ENCODE measurements at regions not wholly inside any gene's neighbourhood (a gene's known extent, or its start where the extent isn't known, plus 50 kb on each side); places are given as distances from the start of the nearest gene placed in this dataset.
A peak's percentile ranks its signal among the peaks of the same experiment; 100 is the strongest.

- peak; percentile 42 for TF ChIP-seq SAP130 (CRISPR knock-in tag; IDR thresholded peaks at IDR 0.05; ENCODE audit: low read depth)
- no peak for TF ChIP-seq KAT2B (IDR thresholded peaks at IDR 0.05; ENCODE audit: borderline replicate concordance, low read depth, low read length)
- peak; percentile 96; the same call in 1 of the 2 replicates for TF ChIP-seq SOX5 (CRISPR knock-in tag; IDR thresholded peaks at IDR 0.05; ENCODE audit: borderline replicate concordance)
- TF ChIP-seq ZNF18 (CRISPR knock-in tag; IDR thresholded peaks at IDR 0.05; ENCODE audit: insufficient replicate concordance), result no peak
- TF ChIP-seq GATAD1 (CRISPR knock-in tag; IDR thresholded peaks at IDR 0.05), result no peak
- TF ChIP-seq AGO1 (IDR thresholded peaks at IDR 0.05; ENCODE audit: low read depth, low read length, poor library complexity, severe bottlenecking), result no peak
- peak; percentile 65; the same call in 1 of the 2 replicates for TF ChIP-seq ARID3A (IDR thresholded peaks at IDR 0.05; ENCODE audit: low read depth, low read length)
- no peak for TF ChIP-seq ZNF232 (CRISPR knock-in tag; IDR thresholded peaks at IDR 0.05; ENCODE audit: borderline replicate concordance)
- TF ChIP-seq NPAS2 (CRISPR knock-in tag; IDR thresholded peaks at IDR 0.05; ENCODE audit: borderline replicate concordance), result no peak
- TF ChIP-seq RARA (CRISPR knock-in tag; IDR thresholded peaks at IDR 0.05), result no peak; the same call in 1 of the 2 replicates
- peak; percentile 31; the same call in 1 of the 2 replicates for TF ChIP-seq SALL1 (CRISPR knock-in tag; IDR thresholded peaks at IDR 0.05)
- TF ChIP-seq, protein P1, sequence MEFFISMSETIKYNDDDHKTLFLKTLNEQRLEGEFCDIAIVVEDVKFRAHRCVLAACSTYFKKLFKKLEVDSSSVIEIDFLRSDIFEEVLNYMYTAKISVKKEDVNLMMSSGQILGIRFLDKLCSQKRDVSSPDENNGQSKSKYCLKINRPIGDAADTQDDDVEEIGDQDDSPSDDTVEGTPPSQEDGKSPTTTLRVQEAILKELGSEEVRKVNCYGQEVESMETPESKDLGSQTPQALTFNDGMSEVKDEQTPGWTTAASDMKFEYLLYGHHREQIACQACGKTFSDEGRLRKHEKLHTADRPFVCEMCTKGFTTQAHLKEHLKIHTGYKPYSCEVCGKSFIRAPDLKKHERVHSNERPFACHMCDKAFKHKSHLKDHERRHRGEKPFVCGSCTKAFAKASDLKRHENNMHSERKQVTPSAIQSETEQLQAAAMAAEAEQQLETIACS (CRISPR knock-in tag; IDR thresholded peaks at IDR 0.05), result no peak
- TF ChIP-seq FOXP4 (CRISPR knock-in tag; IDR thresholded peaks at IDR 0.05), result peak; percentile 51
- peak; percentile 86 for TF ChIP-seq SOX13 (IDR thresholded peaks at IDR 0.05)
- TF ChIP-seq SOX13 (CRISPR knock-in tag; conservative IDR thresholded peaks at IDR 0.05 in 1 of 2, IDR thresholded peaks at IDR 0.05 in 1 of 2), result peak in 1 of 2 experiments; percentile 95; a peak in 2 of 4 replicates
- no peak for TF ChIP-seq ZFP1 (CRISPR knock-in tag; IDR thresholded peaks at IDR 0.05)
- no peak for TF ChIP-seq RFXANK (CRISPR knock-in tag; IDR thresholded peaks at IDR 0.05)
- TF ChIP-seq JUN (CRISPR knock-in tag; IDR thresholded peaks at IDR 0.05), result peak; percentile 70; the same call in 1 of the 2 replicates
- TF ChIP-seq SRF (IDR thresholded peaks at IDR 0.05; ENCODE audit: low read depth, low read length), result no peak
- no peak for TF ChIP-seq ZFP36 (IDR thresholded peaks at IDR 0.05; ENCODE audit: borderline replicate concordance, low read depth, low read length, partially characterized antibody)
- no peak for TF ChIP-seq ZNF451 (CRISPR knock-in tag; IDR thresholded peaks at IDR 0.05)
- no peak for TF ChIP-seq BCL6 (CRISPR knock-in tag; IDR thresholded peaks at IDR 0.05)
- TF ChIP-seq HMG20A (CRISPR knock-in tag; IDR thresholded peaks at IDR 0.05; ENCODE audit: borderline replicate concordance), result peak; percentile 62; the same call in 1 of the 2 replicates
- peak; percentile 47; the same call in 1 of the 2 replicates for TF ChIP-seq CREM (IDR thresholded peaks at IDR 0.05)
- no peak for TF ChIP-seq CREM (CRISPR knock-in tag; IDR thresholded peaks at IDR 0.05)
- TF ChIP-seq ZGPAT (CRISPR knock-in tag; IDR thresholded peaks at IDR 0.05), result peak; percentile 35; the same call in 1 of the 2 replicates
These were observed 57.6 kb upstream of the ZNF519 start (continued) for GRCh38 chr18:14189858-14190257.
